C1 segment of cervical spinal cord (tissue), 14 donors: ENCODE measurements at regions not wholly inside any gene's neighbourhood (a gene's known extent, or its start where the extent isn't known, plus 50 kb on each side); places are given as distances from the start of the nearest gene placed in this dataset.
"Not testable (repeated sequence)": the region's sequence is repeated elsewhere in the genome, so short reads cannot be mapped to it uniquely, and the experiment has no call there.

Source experiments
- DNase-seq, 14 donors: peaks; one replicate each; lab custom pipeline; 2025; lab: John Stamatoyannopoulos, UW

DNA sequence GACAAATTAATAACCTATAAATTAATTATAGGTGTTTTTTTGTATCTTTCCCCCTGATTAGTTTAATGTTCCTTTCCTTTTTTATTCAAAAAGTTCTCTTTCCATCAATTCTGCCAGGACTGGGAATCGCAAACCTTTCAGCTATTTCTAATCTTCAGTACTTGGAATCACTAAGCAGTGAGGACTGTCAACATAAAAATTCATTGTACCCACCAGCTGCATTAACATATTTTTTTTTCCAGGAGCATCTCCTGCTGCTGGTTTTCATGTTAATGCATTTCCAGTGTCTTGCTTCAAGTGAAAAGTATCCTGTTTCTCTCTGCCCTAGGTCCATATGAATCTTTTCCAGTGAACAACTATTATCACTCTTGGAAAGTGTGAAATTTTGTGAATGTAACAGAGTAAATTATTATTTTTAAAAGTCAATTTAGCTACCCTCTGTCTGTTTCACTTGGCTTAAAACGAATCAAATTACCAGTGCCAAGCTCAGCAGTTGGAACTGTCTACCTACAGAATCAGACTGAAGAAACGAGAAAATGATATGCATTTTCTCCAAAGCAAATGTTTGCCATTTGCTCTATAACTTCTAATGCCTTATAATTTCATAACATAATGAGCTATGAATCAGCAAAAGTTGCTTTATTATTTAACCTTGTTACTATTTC lies 804.4 kb downstream of the EPHA4 start:
- no peak for DNase-seq

DNA sequence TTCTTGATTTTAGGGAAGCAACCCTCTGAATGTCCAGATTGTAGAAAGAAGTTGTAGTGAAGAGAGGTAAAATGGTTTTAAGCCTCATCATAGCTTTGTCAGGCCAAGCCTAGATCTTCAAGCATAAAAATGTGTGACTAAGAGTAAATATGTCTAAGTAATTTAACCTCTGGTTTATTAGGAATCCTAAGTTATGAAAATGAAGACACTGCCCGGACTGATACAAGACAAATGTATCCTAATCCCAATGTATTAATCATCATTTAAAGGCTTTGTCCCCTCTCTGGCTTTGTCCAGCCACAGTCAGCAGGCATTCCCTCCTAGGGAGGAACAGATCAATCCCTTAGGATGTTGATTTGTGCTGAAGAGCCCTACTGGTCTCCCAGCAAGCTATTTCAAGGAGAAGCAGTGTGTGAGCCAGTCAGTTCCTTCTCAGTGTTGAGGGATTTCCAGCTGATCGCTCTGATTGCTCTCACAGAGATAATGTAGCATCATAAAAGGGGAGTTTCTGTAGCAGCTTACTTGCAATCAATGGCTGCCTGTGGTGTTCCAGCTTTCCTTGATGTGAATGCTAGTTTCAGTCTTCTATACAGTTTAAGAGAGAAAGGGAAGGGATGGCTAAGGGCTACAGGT lies 796.1 kb downstream of the EPHA4 start:
- DNase-seq = no peak

DNA sequence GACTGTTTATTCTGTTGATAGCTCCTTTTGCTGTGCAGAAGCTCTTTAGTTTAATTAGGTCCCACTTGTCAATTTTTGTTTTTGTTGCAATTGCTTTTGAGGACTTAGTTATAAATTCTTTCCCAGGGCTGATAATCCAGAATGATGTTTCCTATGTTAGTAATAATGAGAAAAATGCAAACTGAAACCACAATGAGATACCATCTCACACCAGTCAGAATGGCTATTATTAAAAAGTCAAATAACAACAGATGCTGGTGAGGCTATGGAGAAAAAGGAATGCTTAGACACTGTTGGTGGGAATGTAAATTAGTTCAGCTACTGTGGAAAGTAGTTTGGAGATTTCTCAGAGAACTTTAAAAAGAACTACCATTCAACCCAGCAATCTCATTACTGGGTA lies 793.0 kb downstream of the EPHA4 start:
- DNase-seq = not testable (repeated sequence)

DNA sequence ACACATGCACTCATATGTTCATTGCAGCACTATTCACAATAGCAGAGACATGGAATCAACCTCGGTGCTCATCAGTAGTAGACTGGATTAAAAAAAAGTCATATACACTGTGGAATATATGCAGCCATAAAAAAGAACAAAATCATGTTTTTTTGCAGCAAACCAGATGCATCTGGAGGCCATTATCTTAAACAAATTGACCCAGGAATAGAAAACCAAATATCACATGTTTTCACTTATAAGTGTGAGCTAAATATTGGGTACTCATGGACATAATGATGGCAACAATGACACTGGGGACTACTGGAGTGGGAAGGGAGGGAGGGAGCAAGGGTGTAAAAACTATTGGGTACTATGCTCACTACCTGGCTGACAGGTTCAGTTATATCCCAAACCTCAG lies 792.6 kb downstream of the EPHA4 start:
- no peak for DNase-seq

DNA sequence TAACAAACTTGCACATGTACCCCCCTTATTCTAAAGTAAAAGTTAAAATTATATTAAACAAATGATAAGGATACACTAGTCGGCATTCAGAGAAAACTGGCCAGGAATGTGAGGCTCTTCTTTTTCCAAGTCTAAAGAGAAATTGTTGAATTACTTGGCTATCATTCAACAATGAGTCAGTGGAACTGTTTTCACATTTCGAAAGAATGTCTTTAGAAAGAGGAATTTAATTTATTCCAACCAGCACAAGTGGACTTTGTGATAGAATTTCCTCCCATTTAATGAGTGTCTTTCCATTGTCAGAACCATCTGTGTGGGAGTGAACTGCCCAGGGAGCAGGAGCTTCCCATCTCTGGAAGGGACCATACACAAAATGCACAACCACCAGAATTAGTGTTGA lies 792.2 kb downstream of the EPHA4 start:
- DNase-seq = no peak

DNA sequence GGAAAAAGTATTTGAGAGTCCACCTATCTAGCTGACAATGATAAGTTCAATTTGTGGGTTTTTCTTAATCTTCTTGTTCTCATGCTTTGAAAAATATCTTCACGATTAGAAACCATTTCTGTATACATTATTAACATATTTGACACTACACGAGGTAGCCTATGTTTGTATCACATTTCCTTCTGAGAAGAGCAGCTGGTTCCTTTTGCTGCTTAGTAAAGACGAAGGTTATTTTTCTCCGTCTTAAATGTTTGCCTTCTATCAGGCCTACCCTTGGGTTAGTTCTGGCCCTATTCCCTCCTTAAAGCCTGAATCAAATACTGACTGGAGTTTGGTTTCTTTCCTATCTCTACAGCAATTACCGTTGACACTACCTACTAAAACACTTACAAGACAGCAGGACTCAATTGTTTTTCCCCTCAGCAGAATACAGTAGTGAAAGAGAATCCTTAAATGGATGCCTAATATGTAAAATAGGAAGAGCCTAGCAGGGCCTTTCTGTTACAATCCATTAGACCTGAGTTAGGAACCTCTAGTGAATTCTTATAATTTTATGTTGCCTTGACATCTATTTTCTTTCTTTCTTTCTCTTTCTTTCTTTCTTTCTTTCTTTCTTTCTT lies 790.4 kb downstream of the EPHA4 start:
- no peak for DNase-seq

DNA sequence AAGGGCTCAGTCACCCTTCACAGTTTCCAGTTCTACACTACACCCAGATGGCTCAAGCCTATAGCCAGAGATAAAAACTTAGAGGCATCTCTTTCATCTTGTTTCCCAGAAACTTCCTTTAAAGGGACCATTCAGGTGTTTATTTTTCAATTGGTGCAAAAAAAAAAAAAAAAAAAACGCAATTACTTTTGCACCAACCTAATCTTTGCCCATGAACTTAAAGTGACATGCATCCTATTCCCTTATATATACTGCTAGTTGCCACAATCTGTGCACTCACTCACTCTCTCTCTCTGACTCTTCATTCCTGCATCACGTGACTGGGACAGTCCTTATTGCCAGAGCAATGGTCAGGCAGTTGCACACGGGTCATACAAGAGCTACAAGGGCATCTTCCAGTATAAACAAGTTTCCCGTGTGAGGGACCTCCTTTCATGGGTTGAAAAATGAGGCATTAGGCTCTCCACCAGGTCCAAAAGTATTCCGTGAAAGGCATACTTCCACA lies 789.4 kb downstream of the EPHA4 start:
- DNase-seq = no peak

DNA sequence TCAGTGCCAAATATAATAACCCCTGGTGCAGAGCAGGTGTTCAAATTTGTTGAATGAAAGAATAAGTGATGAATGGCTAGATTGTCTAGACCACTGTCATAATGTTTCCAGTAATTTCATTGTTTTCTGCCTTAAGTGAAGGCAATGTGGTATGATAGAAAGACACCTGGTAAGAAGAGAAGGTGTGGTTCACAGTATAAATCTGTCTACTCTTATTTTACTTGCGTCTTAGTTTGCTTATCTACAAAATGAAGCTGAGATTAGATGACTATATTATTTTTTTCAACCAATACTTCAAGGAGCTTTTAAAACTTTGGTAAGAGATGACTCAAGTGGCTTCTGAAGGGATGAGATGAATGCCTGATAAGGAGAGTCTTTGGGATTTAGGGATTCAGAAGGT lies 788.4 kb downstream of the EPHA4 start:
- DNase-seq = no peak

DNA sequence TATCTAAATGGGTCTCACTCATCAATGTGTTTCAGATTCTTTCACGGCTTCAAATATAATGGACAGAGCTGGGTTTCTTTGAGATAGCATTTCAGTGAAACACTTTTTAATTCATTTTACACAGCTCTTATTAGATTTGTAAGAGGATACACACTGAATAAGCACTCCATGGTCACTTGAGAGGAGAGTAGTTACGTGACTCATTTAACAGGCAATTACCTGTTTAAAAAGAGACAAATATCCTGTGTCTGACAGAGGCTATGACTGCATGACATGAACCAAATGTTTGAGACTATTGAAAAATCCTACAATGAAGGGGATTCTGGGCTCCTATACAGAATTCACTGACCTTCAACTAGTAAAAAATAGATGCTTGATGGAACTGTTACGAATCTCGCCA lies 786.9 kb downstream of the EPHA4 start:
- no peak for DNase-seq

DNA sequence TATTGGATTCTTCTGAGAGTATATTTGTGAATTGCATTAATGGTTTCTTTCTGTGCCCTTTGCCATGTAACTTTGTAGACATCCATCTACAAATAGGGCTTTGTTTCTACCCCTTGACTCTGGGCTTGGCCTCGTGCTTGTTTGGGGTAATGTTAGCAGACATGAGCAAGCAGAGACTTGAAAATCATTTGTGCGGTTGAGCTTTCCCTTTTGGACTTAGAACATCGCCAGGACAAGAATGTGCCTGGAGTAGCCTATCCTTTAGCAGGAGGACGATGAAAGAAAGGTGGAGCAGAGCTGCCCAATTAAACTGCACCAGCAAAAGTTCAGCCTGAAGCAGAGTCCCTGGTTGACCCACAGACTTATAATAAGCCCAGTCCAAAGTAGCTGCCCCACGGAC lies 785.9 kb downstream of the EPHA4 start:
- no peak for DNase-seq

DNA sequence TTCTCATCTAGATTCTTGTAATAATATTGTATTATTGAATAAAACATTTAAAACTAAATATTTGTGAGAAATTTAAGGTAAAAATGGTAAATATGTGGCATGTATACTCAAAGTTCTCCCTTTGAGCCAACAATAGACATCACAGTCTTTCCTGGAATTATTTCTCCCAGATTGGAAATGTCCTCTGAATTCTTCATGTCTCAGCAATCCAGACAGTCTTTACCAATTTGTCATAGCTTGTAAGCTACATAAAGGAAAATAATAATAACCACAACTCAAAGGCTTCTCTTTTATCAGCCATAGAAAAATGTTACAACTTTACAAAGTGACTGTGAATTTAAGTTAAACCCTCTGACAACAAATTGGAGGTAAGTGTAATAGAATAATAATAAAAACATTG lies 784.9 kb downstream of the EPHA4 start:
- no peak for DNase-seq

DNA sequence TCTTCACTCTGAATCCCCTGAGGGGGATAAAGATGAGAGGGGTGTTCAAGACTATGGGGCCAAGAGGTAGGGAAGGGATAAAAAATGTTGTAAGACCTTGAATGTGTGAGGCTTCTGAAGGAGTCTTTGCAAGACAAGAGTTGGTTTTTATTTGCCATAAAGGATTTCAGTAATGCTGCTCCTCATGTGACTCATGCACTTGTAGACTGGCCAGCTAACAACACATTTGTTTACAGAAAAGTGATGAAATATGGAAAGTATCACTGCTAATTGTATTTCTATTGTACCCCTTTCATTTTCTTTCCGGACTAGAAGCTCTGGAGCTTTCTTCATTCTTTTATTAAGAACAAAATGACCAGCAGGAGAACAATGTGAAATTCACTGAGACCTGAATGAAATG lies 782.1 kb downstream of the EPHA4 start:
- no peak for DNase-seq

DNA sequence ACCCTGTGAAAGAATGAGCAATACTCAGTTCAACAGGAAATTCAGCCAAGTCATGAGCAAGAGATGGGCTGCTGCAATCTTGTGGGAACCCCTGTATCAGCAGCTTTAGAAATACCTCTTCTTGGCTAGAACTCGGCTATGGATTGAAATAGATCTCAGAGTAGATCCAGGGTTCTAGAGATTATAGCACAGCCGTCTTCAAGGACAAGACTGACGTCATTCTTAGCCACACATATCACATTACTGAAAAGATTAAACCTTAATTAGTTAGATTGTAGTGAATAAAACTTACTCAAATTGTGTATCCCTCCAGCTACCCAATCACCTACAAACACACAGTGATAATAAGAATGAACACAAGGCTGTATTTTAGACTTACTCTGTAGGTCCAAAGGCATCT lies 776.4 kb downstream of the EPHA4 start:
- no peak for DNase-seq

DNA sequence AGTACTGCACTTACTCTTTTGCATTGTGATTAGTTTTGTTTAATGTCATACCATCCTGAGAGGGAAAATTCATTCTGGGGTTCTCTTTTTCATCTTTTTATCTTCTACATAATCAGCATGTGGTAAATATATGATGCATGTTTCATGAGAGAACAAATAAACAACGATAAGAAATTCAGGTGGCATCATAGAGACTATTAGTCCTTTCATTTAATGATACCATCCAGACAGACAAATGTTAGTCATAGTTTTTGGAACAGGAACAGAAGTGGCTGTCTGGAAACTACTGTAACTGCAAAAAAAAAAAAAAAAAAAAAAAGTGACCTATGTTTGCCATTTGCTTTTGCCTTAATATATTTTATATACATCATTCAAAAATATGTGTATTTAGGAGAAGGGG lies 761.0 kb downstream of the EPHA4 start:
- DNase-seq = no peak

DNA sequence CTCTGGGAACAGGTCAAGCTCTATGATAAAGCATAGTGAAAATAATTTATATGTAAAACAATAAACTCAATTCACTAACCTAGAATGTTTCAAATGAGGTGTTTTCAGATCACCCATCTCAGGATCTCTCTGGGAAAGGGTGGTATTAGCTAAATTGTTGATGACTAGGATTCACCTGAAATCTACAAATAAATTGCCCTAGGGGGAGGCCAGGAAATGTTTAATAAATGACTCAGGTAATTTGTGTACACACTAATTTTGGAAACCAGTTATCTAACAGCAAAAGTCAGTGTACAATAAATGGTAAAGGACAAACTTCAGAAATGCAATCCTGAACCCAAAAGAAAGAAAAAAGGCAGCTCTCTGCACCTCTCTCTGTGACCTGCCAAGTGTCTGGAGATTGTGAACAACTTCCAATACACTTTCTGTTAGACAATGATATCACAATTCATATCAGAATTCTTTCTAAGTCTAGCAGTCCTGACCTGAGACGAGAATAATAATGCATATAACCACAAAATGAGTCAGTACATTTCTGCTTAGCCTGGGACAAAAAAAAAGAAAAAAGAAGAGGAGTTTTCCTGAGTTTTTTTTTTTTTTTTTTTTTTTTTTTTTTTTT lies 760.0 kb downstream of the EPHA4 start:
- no peak for DNase-seq

DNA sequence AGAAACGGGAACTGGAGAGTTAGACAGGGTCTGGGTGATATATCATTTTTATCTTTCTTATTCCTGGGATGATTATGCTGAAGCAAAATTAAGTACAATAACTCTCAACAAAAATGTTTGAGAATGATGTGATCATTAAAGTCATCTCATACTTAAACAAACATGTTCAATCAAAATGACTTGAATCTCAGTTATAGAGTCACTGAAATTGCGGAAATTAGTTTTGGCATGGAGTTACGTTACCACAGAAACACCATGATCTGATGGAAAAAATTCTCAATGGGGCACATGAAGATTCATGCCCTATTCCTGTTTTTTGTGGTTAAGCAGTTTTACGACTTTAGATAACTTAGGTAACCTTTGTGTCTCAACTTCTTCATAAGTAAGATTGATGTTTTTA lies 757.7 kb downstream of the EPHA4 start:
- DNase-seq = no peak

DNA sequence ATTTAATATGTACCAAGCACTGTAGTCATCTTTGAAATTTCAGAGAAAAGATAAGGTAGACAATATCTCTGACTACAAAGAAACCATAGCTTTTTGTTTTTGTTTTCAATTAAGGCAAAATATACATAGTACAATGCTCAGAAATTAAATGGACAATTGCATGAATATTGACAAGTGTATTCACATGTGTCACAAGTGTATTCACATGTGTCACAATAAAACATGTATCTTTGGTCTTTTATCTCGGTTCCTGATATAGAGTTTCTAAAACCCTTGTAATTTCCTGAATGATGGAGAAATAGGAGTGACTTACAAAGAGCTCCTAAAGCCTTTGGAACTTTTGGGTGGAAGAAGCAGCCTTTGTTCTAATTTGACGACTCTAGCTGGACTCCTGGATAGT lies 756.4 kb downstream of the EPHA4 start:
- no peak for DNase-seq

DNA sequence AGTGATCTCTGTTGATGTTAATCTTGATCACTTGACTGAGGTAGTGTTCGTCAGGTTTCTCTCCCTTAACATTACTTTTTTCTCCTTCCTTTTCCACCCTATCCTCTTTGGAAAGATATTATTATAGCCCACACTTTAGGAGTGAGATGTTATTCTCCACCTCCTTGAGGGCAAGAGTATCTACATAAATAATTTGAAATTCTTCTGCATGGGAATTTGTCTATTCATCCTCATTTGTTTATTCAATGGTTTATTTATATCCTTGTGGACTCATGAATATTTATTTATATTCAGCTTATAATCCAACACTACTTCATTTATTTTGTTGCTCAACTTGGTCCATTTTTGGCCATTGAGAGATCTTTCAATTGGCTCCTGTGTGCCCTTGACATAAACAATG lies 750.4 kb downstream of the EPHA4 start:
- DNase-seq = no peak

DNA sequence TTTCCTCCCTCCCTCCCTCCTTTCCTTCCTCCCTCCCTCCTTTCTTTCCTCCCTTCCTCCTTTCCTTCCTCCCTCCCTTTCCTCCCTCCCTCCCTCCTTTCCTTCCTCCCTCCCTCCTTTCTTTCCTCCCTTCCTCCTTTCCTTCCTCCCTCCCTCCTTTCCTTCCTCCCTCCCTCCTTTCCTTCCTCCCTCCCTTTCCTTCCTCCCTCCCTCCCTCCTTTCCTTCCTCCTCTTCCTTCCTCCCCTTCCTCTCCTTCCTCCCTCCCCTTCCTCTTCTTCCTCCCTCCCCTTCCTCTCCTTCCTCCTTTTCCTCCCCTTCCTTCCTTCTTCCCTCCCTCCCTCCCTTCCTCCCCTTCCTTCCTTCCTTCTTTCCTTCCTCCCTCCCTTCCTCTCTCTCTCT lies 748.5 kb downstream of the EPHA4 start:
- DNase-seq = not testable (repeated sequence)

DNA sequence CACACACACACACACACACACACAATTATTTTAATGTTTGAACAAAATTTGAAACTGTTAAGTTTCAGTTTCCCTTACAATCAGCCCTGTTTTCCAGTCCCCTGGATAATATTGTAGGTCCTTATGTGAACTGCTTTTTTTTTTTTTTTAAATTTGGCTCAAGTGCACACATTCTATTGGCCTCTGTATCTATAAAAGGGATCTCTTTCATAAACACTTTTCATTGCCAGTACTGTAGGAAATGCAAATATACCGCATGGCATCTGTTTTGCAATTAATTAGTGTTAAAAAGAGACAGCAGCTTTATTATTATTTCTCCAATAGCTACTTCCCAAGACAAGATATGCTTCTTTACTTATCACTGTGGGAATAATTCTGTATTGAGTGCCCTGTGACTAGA lies 738.7 kb downstream of the EPHA4 start:
- no peak for DNase-seq

DNA sequence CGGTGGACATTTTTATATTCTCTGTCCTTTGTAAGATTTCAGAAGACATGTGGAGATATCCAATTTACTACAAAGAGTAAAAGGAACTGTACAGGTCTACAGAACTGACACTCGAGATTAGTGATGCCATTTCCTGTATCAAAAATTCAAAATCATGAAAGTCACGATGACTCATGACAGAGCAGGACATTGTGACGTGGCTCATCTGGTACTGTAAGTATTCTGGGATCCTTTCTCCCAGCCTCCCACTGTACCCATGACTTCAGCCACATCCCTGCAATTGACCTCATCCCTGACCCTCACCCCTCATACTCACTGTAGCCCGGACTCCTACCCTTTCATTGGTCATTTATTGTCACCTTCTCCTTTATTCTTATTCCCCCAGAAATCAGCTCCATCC lies 736.5 kb downstream of the EPHA4 start:
- no peak for DNase-seq

DNA sequence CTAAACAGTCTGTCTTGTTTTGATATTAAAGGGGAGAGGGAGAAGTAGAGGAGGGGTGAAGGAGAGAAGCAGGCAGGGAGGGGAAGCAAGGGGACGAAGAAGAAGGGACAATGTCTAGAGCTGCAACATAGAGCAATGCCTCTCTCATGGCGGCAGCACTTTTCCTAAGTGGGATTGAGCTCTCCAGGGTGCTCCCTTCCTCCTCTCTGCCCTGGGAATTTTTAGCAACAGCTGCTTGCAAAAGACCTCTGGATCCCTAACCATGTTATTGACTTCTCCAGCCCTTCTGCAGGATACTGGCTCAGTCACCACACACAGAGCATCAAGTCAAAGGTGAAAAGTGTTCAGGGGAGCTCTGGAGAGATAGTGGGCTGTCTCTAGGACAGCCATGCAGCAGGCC lies 734.9 kb downstream of the EPHA4 start:
- DNase-seq = no peak
